AG04449 (cell line): ENCODE measurements at regions not wholly inside any gene's neighbourhood (a gene's known extent, or its start where the extent isn't known, plus 50 kb on each side); places are given as distances from the start of the nearest gene placed in this dataset.

Source experiments
- CTCF ChIA-PET: fragments of 350-600 bp; formaldehyde crosslinking; extraction: SDS; loops from one replicate; lab custom pipeline; 2021; ENCODE audit warnings: antibody characterized with exemption; lab: Yijun Ruan, JAX
- POLR2A ChIA-PET: fragments of 400-600, 350-600 bp; formaldehyde crosslinking; extraction: SDS; loops from one replicate; lab custom pipeline; 2020; ENCODE audit warnings: antibody characterized with exemption, inconsistent platforms; lab: Yijun Ruan, JAX
- DNase-seq: peaks from one replicate; pipeline ENCODE4 v3.0.0-alpha.2; 2010; ENCODE audit warnings: low read depth, low spot score
- H3K4me3 ChIP-seq: 2 replicates; pipeline ENCODE4 v1.5.1; 2011; ENCODE audit warnings: low read depth, mild to moderate bottlenecking, control low read depth, low read length
- TF ChIP-seq, protein P1 (sequence below): IDR thresholded peaks from one replicate; pipeline ENCODE4 v1.5.1; 2011; ENCODE audit warnings: mild to moderate bottlenecking, moderate library complexity, low read length, control low read depth, inconsistent platforms; ENCODE audit not compliant: insufficient read depth; ENCODE audit errors: missing control alignments

DNA sequence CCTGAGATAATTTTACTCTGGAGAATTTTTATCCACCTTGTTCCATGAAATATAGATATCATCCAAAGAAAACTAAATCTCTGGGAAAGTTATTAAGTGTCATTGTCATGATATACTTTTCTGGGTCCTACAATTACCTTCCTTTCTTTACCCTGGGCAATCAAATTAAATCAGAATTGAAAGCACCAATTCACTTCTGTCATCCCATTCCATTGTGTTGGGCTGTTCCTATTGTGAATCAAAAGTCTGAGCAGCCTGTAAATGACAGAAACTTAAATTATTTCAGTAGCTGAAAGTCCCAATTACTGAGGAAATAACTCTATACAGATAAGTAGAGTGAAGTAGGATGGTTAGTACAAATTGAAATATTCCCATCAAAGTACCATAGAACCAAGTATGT lies 1284.2 kb downstream of the EFNB2 start:
- no peak for DNase-seq
- H3K4me3 ChIP-seq, result no peak overlapping the region
- TF ChIP-seq, protein P1, sequence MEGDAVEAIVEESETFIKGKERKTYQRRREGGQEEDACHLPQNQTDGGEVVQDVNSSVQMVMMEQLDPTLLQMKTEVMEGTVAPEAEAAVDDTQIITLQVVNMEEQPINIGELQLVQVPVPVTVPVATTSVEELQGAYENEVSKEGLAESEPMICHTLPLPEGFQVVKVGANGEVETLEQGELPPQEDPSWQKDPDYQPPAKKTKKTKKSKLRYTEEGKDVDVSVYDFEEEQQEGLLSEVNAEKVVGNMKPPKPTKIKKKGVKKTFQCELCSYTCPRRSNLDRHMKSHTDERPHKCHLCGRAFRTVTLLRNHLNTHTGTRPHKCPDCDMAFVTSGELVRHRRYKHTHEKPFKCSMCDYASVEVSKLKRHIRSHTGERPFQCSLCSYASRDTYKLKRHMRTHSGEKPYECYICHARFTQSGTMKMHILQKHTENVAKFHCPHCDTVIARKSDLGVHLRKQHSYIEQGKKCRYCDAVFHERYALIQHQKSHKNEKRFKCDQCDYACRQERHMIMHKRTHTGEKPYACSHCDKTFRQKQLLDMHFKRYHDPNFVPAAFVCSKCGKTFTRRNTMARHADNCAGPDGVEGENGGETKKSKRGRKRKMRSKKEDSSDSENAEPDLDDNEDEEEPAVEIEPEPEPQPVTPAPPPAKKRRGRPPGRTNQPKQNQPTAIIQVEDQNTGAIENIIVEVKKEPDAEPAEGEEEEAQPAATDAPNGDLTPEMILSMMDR, result no peak
- ChIA-PET CTCF (no interaction called here), POLR2A (no interaction called here)

DNA sequence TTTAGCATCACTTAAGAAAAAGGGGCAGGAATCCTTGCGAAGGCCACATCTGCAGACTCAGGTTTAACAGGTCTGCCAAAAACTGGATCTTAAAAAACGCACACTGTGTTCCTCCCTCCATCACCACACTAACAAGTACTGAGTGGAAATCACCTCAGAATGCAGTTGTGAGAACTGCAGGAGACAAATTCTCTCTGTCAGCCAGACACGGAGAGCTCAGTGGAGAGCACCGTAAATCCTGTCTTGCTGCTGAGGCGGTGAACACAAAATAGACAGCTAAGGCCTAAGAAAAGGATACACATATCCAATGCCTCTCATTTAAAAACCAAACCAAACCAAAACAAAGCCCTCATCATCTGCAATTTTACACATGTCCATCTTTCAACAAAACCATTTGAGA lies 1287.6 kb downstream of the EFNB2 start:
- CTCF ChIA-PET, result no interaction called here
- TF ChIP-seq, protein P1, result no peak
- POLR2A ChIA-PET, result no interaction called here
- H3K4me3 ChIP-seq, result no peak overlapping the region
- DNase-seq, result no peak

DNA sequence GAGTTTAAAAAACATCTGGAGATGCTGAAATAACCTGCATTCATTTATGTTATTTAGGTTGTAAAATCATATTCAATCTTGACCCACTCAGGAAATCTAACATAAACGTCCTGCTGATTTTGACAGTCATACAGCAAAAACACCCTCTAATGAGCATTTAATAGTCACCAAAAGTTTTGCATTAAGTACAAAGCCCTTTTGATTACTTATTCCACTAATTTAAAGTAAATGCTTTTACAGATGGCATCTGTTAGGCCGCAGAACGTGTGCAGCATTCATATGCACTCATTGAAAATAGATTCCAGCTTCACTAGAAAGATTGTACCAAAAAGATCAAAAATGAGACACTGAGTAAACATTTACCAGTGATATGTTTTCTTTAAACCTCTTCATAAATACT lies 1295.1 kb downstream of the EFNB2 start:
- no peak overlapping the region for H3K4me3 ChIP-seq
- CTCF ChIA-PET, result no interaction called here
- POLR2A ChIA-PET, result no interaction called here
- TF ChIP-seq, protein P1, result no peak
- no peak for DNase-seq

DNA sequence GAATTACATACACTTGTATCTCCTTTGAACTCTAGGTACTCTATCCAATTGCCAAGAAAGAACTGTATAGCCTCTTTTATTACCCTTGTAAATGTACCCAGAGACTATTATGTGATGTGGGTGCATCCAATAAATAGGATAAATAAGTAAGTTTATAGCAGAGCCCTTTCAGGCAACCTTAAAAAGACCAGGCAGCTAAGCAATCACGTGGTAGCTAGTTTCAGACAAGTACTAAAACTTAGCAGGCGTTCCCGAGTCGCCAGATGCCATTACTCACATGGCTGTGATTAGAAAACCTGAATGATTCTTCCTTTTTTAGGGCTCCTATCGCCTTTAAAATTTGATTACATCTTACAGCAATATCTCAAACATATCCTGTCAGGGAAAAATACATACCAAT lies 1303.0 kb downstream of the EFNB2 start:
- no peak overlapping the region for H3K4me3 ChIP-seq
- ChIA-PET CTCF (no interaction called here), POLR2A (no interaction called here)
- DNase-seq, result no peak
- TF ChIP-seq, protein P1, result no peak

DNA sequence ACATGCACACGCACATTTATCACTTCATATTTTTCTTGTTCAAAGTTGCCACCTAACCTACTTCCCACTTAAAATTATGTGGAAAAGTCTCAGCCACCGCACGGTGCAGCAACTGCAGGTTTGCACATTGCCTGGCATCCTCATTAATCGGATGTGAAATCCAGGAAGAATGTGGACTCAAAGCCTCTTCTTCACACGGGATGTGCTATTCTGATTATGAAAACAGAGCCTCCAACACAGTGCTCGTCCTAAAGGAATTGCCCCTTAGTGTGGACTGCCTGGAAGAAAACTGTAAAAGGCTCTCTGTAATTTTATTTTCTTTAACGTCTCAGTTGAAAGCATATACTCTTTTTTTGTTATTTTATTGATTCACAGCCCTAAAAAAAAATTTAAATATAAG lies 1303.5 kb downstream of the EFNB2 start:
- TF ChIP-seq, protein P1, result no peak
- no peak for DNase-seq
- ChIA-PET POLR2A (no interaction called here), CTCF (no interaction called here)
- no peak overlapping the region for H3K4me3 ChIP-seq

DNA sequence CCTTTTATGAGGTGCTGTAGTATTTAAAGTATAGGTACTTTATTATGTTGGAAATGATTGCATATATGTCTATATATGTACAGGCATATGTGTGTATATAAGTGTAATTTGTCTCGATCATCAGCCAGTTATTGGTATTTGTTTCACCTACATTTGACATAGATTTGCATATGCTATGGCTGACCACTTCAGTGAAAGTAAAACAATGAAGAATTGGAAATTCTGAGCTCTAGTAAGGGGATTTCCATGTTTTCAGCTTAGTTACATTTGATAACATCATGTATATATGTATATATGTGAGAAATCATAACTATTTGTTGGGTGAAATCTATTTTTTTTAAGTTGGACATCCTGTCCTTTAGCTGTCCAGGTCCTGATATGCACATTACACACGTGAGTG lies 1303.9 kb downstream of the EFNB2 start:
- TF ChIP-seq, protein P1, result no peak
- CTCF ChIA-PET, result no interaction called here
- POLR2A ChIA-PET, result no interaction called here
- no peak overlapping the region for H3K4me3 ChIP-seq
- DNase-seq, result no peak

DNA sequence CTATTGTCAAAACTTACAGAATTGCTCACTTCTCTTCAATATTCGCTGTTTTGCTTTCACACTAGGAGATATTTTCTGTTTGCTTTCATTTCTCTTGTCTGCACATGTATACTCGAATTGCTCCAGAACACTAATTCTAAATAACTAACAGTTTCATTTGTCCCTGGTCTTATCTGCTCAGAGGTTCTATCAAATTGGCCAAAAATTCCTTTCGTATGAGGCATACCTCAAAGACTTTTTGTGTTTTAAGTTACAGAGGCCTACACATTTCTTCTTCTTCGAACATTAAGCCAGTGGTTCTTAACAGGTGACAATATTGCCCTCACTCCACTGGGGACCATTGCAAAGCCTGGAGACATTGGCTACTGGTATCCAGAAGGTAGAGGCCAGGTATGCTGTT lies 1314.6 kb downstream of the EFNB2 start:
- ChIA-PET POLR2A (no interaction called here), CTCF (no interaction called here)
- H3K4me3 ChIP-seq, result no peak overlapping the region
- TF ChIP-seq, protein P1, result no peak
- no peak for DNase-seq
